SKM-1 (cell line): ENCODE measurements at regions not wholly inside any gene's neighbourhood (a gene's known extent, or its start where the extent isn't known, plus 50 kb on each side); places are given as distances from the start of the nearest gene placed in this dataset.

ENCODE experiments used
- DNase-seq: peaks from one replicate; lab custom pipeline; 2025; ENCODE audit not compliant: unreplicated experiment; lab: John Stamatoyannopoulos, UW

- DNase-seq: no peak
Measured at GRCh38 chr20:41888434-41888833, 270.3 kb upstream of the CHD6 start.

- DNase-seq: no peak
Measured at GRCh38 chr20:41887500-41887899, 269.3 kb upstream of the CHD6 start.

DNA sequence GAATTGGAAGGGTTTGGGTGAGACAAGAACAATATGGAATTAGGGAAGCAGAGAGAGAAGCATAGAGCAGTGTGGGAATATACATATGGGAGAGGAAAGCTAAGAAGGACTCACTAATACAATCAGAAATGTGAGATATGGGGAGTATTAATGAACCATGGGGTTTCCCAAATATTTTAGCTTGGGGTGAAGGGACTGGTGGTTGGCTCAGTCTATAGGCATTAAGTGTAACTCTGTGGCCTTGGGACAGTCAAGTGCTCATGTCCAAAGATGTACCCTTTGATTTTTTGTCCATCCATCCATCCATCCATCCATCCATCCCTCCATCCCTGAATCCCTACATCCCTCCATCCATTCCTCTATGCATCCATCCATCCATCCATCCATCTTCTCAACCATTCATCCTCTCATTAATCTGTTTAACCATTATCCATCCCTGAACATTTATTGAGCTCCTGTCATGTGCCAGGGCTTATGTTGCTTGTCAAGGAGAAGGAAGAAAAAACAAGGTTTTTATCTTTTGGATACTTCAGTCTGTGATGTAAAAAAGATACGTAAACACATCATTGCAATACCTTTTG is 263.4 kb upstream of the CHD6 start:
- no peak for DNase-seq

GRCh38 chr20:41879123-41879522 is 260.9 kb upstream of the CHD6 start:
- no peak for DNase-seq

DNA sequence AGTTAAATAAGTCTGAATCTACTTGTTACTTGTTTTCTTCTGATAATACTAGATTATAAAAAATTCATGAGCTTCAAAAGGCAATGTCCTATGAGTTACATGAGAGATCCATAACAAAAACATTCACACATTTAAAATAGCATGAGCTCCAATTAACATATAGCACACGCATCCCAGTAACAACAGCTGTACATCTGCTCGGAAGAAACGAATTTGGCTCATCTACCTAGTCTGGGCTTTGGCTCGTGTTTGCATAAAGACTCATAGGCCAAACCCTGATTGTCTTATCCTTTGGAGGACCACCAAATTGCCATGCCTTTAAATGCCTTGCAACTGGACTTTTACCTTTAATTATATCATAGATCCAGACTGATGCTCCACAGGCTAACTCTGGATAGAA is 259.7 kb upstream of the CHD6 start:
- no peak for DNase-seq

DNA sequence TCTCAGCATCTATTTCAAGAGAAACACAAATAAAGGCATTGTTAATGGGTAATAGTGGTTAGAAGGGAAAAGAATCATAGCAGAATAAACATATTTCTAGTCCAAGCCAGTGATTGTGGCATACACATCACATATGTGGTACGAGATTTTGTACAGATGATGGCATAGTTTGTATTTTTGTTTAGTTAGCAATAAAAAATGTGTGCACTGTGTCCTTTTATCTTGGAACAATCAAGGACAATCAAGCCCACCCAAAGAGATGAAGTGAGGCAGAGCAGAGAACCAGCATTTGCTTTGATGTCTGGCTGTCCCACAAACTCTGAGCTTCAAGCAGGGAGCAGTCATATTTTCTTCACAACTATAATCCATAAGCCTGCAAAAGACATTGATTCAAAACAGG is 256.5 kb upstream of the CHD6 start:
- no peak for DNase-seq

GRCh38 chr20:41872930-41873329 is 254.8 kb upstream of the CHD6 start:
- no peak for DNase-seq

GRCh38 chr20:41870869-41871462 is 252.8 kb upstream of the CHD6 start:
- no peak for DNase-seq

GRCh38 chr20:41869261-41869660 is 251.1 kb upstream of the CHD6 start:
- DNase-seq: no peak

- DNase-seq: no peak
Measured at GRCh38 chr20:41865938-41866337, 247.8 kb upstream of the CHD6 start.

- DNase-seq: no peak
Measured at GRCh38 chr20:41862476-41862875, 244.3 kb upstream of the CHD6 start.

DNA sequence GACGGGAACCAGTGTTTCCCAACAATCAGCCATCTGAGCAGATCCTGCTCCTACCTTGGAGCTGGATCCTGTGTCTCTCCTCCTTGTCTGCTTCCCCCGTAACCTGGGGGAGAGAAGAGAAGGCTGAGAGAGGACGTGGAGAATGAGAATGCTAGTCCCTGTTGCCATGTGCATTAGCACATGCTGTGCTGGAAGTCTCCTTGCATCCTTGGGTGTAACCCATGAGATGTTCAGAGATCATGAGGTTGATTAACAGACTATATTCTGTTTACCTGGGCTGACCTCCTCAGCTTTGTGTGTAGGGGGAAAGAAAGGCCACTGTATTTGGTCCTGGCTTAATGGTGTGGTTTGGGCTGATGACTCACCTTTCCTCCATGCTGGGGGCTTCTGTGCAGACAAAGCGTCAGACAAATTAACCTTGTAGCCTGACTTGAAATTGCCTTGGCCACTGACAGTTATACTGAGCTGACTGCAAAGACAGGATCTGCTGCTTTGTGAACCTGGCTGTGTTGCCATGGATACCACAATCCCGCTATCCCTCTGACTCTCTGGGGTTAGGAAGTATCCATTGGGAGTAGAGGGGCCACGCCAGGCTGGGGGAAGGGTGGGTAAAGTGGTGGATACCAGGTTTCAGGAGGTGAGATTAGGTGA is 243.7 kb upstream of the CHD6 start:
- DNase-seq: no peak

DNA sequence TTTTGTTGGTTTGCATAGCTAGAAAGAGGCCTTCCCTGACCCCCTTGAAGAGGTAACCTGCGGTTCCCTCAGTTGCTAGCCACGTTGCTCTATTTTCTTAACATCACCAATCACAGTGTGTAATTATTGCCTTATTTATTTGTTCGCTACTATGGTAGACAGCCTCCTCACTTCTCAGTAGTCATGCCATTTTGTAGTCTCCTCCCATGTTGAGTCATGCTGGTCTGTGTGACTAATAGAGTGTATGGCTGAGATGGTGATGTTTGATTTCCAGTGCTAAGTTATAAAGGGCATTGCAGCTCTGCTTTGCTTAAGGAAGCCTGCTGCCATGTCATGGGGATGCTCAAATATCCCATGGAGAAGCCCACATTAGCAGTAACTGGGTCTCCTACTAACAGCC is 236.6 kb upstream of the CHD6 start:
- DNase-seq: no peak

- DNase-seq: no peak
Measured at GRCh38 chr20:41853806-41854205, 235.6 kb upstream of the CHD6 start.

DNA sequence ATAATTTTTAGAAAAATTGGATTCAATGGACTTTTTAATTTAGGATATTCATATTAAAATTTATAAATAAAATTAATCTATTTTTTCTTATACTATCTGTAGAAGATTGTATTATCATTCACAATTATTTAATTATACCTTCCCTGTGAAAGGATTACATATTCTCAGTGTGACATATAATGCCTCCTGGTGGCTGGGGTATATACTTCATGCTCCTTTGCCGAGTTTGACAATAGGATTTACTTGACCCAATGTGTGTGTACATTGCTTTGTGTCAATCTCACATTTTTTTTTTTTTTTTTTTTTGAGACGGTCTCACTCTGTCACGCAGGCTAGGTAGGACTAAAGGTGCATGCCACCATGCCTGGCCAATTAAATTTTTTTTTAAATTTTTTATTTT is 230.0 kb upstream of the CHD6 start:
- no peak for DNase-seq

- DNase-seq: no peak
Measured at GRCh38 chr20:41837669-41838224, 219.6 kb upstream of the CHD6 start.

DNA sequence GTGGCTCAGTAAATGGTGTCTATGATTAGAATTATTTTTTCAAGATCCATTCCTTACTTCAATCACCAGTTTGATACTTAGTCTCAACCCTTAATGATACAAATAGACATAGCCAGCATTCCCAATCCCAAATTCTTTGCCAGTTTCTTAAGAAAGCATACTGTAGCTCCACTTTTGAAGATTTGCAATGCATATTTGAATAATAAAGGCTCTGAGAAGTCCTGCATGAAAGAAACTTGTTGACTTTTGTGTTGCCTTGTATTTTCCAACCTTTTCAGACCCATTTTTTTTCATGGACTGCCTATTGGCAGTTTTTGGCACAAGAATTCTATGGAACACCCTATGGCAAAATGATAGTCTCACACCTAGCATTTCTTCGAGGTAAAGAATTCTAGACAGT is 215.6 kb upstream of the CHD6 start:
- no peak for DNase-seq

- no peak for DNase-seq
Measured at GRCh38 chr20:41830702-41831101, 212.5 kb upstream of the CHD6 start.

DNA sequence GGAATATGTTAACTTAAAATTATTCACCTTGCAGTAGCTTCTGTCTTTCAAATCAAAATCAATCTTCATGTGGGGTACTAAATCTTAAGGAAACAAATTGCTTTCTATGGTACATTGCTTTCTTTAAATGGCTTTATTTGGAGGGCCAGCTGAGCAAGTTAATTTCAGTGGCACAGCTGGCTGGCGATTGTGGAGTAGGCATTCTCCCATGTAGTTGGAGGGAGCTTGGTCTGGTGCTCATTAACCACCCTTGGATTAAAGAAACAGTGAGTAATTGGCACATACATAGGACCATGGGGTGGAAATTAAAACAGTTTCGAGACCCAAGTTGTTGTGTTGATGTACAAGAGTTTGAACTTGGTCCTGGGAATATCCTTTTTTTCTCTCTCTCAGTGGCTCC is 201.3 kb upstream of the CHD6 start:
- no peak for DNase-seq

GRCh38 chr20:41818991-41819390 is 200.8 kb upstream of the CHD6 start:
- DNase-seq: no peak

DNA sequence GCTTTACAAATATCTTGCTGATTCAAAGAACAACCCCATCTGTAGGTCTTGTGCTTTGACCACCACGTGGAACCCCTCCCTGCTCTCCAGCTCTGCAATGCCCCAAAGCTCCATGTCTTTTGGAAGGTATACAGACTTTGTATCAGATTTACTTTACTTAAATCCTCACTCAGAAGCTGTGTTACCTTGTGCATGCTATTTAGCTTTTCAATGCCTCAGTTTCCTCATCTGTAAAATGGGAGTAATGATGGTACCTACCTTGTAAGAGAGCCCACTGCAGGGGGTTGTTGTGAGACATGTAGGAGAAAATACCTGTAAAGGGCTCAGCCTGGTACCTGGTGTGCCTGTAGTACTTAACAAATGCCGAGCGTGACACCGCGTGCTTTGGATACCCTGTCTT is 200.2 kb upstream of the CHD6 start:
- no peak for DNase-seq

DNA sequence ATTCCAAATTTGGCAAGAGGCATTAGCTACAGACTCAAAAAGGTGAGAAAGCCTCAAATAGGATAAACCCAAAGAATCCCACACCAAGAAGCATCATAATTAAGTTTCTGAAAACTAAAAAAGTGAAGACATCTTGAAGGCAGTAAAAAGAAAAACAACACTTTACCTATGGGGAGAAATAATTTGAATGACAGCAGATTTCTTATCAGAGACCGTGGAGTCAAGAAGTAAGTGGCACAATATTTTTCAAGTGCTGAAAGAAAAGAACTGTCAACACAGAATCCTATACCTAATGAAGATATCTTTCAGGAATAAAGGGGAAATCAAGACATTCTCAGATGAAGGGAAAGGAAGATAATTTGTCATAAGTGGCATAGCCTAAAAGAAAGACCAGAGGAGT is 193.3 kb upstream of the CHD6 start:
- no peak for DNase-seq

GRCh38 chr20:41800040-41800439 is 181.9 kb upstream of the CHD6 start:
- DNase-seq: no peak
